HG03439 (cell line): ENCODE measurements at regions not wholly inside any gene's neighbourhood (a gene's known extent, or its start where the extent isn't known, plus 50 kb on each side); places are given as distances from the start of the nearest gene placed in this dataset.
"Not testable (repeated sequence)": the region's sequence is repeated elsewhere in the genome, so short reads cannot be mapped to it uniquely, and the experiment has no call there.

Experiments
- ATAC-seq: cut with Tn5 transposase; IDR thresholded peaks from one replicate; pipeline ENCODE4 v1.9.1; 2021; ENCODE audit warnings: mild to moderate bottlenecking, moderate library complexity; ENCODE audit not compliant: unreplicated experiment

GRCh38 chr3:177687291-177687690 lies 490.0 kb upstream of the TBL1XR1 start:
- no peak for ATAC-seq

- ATAC-seq, result no peak
These were observed 490.9 kb upstream of the TBL1XR1 start for GRCh38 chr3:177688152-177688551.

GRCh38 chr3:177689077-177689476 lies 491.8 kb upstream of the TBL1XR1 start:
- no peak for ATAC-seq

- ATAC-seq, result no peak
These were observed 492.6 kb upstream of the TBL1XR1 start for GRCh38 chr3:177689869-177690268.

GRCh38 chr3:177690306-177690705 lies 493.0 kb upstream of the TBL1XR1 start:
- ATAC-seq, result no peak

GRCh38 chr3:177692304-177692975 lies 495.2 kb upstream of the TBL1XR1 start:
- no peak for ATAC-seq

- no peak for ATAC-seq
These were observed 496.5 kb upstream of the TBL1XR1 start for GRCh38 chr3:177693616-177694264.

GRCh38 chr3:177694316-177694715 lies 497.0 kb upstream of the TBL1XR1 start:
- ATAC-seq, result no peak

GRCh38 chr3:177694951-177695350 lies 497.7 kb upstream of the TBL1XR1 start:
- no peak for ATAC-seq

GRCh38 chr3:177700117-177700516 lies 502.8 kb upstream of the TBL1XR1 start:
- ATAC-seq, result no peak

- ATAC-seq, result no peak
These were observed 506.5 kb upstream of the TBL1XR1 start for GRCh38 chr3:177703788-177704187.

- ATAC-seq, result no peak
These were observed 508.9 kb upstream of the TBL1XR1 start for GRCh38 chr3:177705976-177706823.

GRCh38 chr3:177709470-177709869 lies 512.2 kb upstream of the TBL1XR1 start:
- ATAC-seq, result not testable (repeated sequence)

- ATAC-seq, result no peak
These were observed 513.2 kb upstream of the TBL1XR1 start for GRCh38 chr3:177710506-177710905.

GRCh38 chr3:177711637-177712036 lies 514.4 kb upstream of the TBL1XR1 start:
- no peak for ATAC-seq

GRCh38 chr3:177713928-177714900 lies 516.9 kb upstream of the TBL1XR1 start:
- ATAC-seq, result no peak

- no peak for ATAC-seq
These were observed 517.7 kb upstream of the TBL1XR1 start for GRCh38 chr3:177714945-177715344.

- no peak for ATAC-seq
These were observed 518.7 kb upstream of the TBL1XR1 start for GRCh38 chr3:177715980-177716379.

GRCh38 chr3:177720927-177721326 lies 523.6 kb upstream of the TBL1XR1 start:
- ATAC-seq, result not testable (repeated sequence)
